Hepatocyte (in vitro differentiated cells): ENCODE measurements at regions not wholly inside any gene's neighbourhood (a gene's known extent, or its start where the extent isn't known, plus 50 kb on each side); places are given as distances from the start of the nearest gene placed in this dataset.

Experiments used
- CTCF ChIP-seq: fragments of 200-600 bp; sonication (generic); IDR thresholded peaks from 2 replicates; pipeline ENCODE4 v1.5.1; 2016; ENCODE audit warnings: antibody characterized with exemption, mild to moderate bottlenecking; ENCODE audit not compliant: poor library complexity
- EZH2 ChIP-seq: fragments of 200-600 bp; sonication (generic); IDR thresholded peaks from 2 replicates; pipeline ENCODE4 v1.6.1; 2016; ENCODE audit warnings: antibody characterized with exemption, mild to moderate bottlenecking, borderline replicate concordance
- EZH2phosphoT487 ChIP-seq: fragments of 200-600 bp; sonication (generic); IDR thresholded peaks from one replicate; pipeline ENCODE4 v1.6.1; 2018; ENCODE audit warnings: antibody characterized with exemption, mild to moderate bottlenecking, low read depth, moderate library complexity; ENCODE audit not compliant: unreplicated experiment, severe bottlenecking

GRCh38 chr1:219294251-219294650 lies 120.6 kb downstream of the LYPLAL1 start:
- TF ChIP-seq CTCF (no peak), EZH2 (no peak), EZH2phosphoT487 (no peak)
